Memory B cell (primary cell): ENCODE measurements at regions not wholly inside any gene's neighbourhood (a gene's known extent, or its start where the extent isn't known, plus 50 kb on each side); places are given as distances from the start of the nearest gene placed in this dataset.

ENCODE experiments used
- ATAC-seq: fragments of 150-1000 bp; cut with Tn5 transposase; 2 replicates; pipeline ENCODE4 v1.10.0; 2021; ENCODE audit warnings: low read depth, mild to moderate bottlenecking, moderate library complexity
- DNase-seq, 2 donors: peaks; one replicate each; pipeline ENCODE4 v3.0.0; 2022; ENCODE audit warnings: low spot score in 2 of 2
- H3K27ac Mint-ChIP-seq: one replicate; pipeline ENCODE4 v1.8.0; 2022; ENCODE audit warnings: mild to moderate bottlenecking, moderate library complexity, mixed read lengths
- H3K27me3 Mint-ChIP-seq: one replicate; pipeline ENCODE4 v1.8.0; 2022; ENCODE audit warnings: mixed read lengths
- H3K36me3 Mint-ChIP-seq: one replicate; pipeline ENCODE4 v1.8.0; 2022; ENCODE audit warnings: mild to moderate bottlenecking, mixed read lengths
- H3K4me1 Mint-ChIP-seq: one replicate; pipeline ENCODE4 v1.8.0; 2022; ENCODE audit warnings: mixed read lengths
- H3K4me3 Mint-ChIP-seq: one replicate; pipeline ENCODE4 v1.8.0; 2022; ENCODE audit warnings: mild to moderate bottlenecking, moderate library complexity, mixed read lengths
- H3K9me3 Mint-ChIP-seq: one replicate; pipeline ENCODE4 v1.8.0; 2022; ENCODE audit warnings: mixed read lengths

DNA sequence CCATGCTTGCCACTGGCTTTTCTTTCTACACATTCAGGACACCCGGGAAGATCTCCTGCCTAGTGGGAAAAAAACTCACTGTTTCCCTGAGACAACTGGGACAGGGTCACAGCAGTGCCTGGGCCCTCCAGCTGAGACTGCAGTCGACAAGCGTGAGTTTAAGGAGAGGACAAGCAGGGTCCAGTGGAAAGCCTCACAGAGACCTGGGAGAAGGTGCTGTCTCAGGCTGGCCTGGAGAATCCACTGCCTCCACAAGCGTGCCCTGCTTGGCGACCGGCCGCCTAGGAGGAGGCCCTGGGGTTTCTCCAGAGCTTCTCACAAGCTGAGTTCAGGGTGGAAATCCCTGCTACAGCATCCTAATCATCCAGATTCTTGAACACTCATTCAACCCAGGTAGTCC, 519.6 kb upstream of the RAB6C start:
- DNase-seq: no peak
- Mint-ChIP-seq H3K27me3 (no peaks in the 10 kb centered on the region), H3K9me3 (no peaks in the 10 kb centered on the region), H3K4me3 (no peak overlapping the region), H3K27ac (no peak overlapping the region), H3K4me1 (no peaks in the 10 kb centered on the region), H3K36me3 (no peaks in the 10 kb centered on the region)
- ATAC-seq: no peak

DNA sequence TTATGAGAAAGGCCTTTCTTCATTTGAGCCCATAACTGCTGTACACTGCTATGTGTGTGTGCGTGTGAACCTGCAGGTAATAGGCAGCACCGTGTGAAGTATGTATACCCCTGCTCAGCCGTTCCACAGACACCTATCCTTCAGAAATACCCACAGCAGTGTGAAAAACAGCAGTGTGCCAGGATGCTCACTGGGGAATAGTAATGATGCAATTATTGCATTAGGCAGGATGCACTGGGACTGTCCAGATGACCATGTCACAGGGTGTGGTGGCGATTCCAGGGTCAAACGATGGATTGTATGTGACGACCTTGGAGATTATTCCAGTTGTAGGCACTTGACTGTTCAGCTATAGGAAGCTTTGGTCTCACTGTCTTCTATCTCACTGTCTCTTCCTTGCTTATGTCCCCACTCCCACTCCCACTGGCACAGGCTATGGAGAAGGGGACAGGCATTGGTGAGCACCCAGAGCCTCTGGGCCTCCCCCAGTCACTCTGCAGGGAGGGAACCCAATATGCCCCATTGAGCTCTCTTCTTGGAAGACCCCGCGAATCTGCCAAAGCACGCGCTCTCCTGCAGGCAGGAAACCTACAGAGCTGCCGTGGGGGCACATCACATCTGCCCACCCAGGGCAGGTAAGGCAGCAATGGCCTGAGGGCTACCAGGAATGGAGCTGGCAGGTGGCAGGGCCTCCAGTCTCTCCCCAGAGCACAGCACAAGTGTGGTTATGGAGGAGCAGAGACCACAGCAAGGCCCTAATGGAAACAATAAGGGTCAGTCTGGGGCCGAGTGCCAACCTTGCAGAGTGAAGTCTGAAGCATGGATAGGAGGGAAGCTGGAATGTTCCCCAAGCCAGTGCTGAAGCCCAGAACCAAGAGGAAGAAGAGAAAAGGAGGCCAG, 518.9 kb upstream of the RAB6C start:
- ATAC-seq: no peak
- Mint-ChIP-seq H3K4me1 (no peaks in the 10 kb centered on the region), H3K9me3 (no peaks in the 10 kb centered on the region), H3K27ac (no peak overlapping the region), H3K27me3 (no peaks in the 10 kb centered on the region), H3K4me3 (no peak overlapping the region), H3K36me3 (no peaks in the 10 kb centered on the region)
- DNase-seq: no peak

- Mint-ChIP-seq H3K4me3 (no peak overlapping the region), H3K27me3 (no peaks in the 10 kb centered on the region), H3K9me3 (no peaks in the 10 kb centered on the region), H3K4me1 (no peaks in the 10 kb centered on the region), H3K27ac (no peak overlapping the region), H3K36me3 (no peaks in the 10 kb centered on the region)
- DNase-seq (no peak), ATAC-seq (no peak)
Observed at GRCh38 chr2:129462349-129462748, 517.1 kb upstream of the RAB6C start.

DNA sequence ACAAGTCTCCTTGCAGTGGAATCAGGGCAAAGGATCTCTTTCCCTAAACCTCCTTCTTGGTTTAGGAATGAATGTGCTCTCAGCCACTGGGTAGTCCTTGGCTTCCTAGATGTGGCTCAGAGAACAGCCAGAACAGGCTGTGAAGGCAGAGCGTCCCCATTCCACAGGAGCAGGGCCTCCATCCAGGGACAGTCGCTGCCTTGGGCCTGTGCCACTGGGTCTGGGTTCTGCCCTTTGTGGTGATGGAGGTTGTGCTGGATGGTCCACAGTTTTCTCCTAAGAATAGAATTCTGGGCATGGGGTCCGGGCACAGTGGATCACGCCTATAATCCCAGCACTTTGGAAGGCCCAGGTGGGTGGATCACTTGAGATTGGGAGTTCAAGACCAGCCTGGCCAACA, 516.5 kb upstream of the RAB6C start:
- no peak for ATAC-seq
- H3K27ac Mint-ChIP-seq: no peak overlapping the region
- H3K36me3 Mint-ChIP-seq: no peaks in the 10 kb centered on the region

DNA sequence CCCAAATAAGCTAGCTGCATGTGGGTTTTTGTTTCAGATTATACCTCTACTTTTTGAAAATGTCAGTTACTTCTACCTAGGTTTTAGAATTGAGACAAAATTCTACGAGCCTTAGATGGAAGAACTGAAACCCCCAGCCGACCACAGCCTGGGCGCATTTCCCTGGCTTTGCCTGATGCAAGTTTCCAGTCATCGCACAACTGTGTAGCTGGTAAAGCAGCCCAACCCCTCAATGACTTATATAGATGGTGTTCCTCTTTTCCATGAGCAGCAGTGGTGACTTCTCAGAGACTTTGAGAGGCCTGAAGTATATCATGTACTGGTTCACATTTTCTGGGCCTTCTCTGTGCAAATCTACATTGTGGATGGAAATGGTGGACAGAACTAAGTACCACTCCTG, 515.4 kb upstream of the RAB6C start:
- no peaks in the 10 kb centered on the region for H3K9me3 Mint-ChIP-seq
- no peak for DNase-seq
- ATAC-seq: no peak
- H3K27ac Mint-ChIP-seq: no peak overlapping the region
- H3K36me3 Mint-ChIP-seq: no peaks in the 10 kb centered on the region
- H3K27me3 Mint-ChIP-seq: no peaks in the 10 kb centered on the region
- no peak overlapping the region for H3K4me3 Mint-ChIP-seq
- no peaks in the 10 kb centered on the region for H3K4me1 Mint-ChIP-seq

More for the DNA sequence above, 516.5 kb upstream of the RAB6C start:
- Mint-ChIP-seq H3K27me3 (no peaks in the 10 kb centered on the region), H3K4me1 (no peaks in the 10 kb centered on the region), H3K4me3 (no peak overlapping the region), H3K9me3 (no peaks in the 10 kb centered on the region)
- no peak for DNase-seq

GRCh38 chr2:129464631-129465030, 514.8 kb upstream of the RAB6C start:
- no peaks in the 10 kb centered on the region for H3K4me1 Mint-ChIP-seq
- no peak for ATAC-seq
- no peak for DNase-seq
- H3K4me3 Mint-ChIP-seq: no peak overlapping the region
- no peaks in the 10 kb centered on the region for H3K27me3 Mint-ChIP-seq
- H3K27ac Mint-ChIP-seq: no peak overlapping the region
- H3K36me3 Mint-ChIP-seq: no peaks in the 10 kb centered on the region
- no peaks in the 10 kb centered on the region for H3K9me3 Mint-ChIP-seq

GRCh38 chr2:129465045-129465444, 514.4 kb upstream of the RAB6C start:
- ATAC-seq (no peak), DNase-seq (no peak)
- Mint-ChIP-seq H3K4me1 (no peaks in the 10 kb centered on the region), H3K9me3 (no peaks in the 10 kb centered on the region), H3K27ac (no peak overlapping the region), H3K4me3 (no peak overlapping the region), H3K36me3 (no peaks in the 10 kb centered on the region), H3K27me3 (no peaks in the 10 kb centered on the region)

DNA sequence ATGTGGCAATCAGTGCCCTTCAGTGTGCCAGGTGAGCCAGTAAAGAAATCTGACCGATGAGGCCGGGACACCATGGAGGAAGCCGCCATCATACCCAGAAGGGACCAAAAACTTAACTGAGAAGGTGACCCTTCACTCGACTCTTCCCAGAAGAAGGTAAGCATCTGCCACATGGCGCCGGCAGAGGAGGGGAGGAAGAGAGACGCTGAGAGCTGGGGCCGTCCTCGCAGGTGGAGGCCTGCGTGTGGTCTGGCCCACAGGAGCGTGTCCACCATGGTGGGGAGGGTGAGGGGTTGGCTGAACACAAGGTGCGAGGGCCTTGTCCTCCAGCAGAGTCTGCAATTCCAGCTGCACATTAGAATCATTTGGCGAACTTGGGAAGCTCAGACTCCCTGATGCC, 513.1 kb upstream of the RAB6C start:
- ATAC-seq: no peak
- DNase-seq: no peak
- Mint-ChIP-seq H3K27me3 (no peaks in the 10 kb centered on the region), H3K27ac (no peak overlapping the region), H3K4me3 (no peak overlapping the region), H3K36me3 (no peaks in the 10 kb centered on the region), H3K9me3 (no peaks in the 10 kb centered on the region), H3K4me1 (no peaks in the 10 kb centered on the region)

GRCh38 chr2:129467012-129467779, 512.3 kb upstream of the RAB6C start:
- H3K27me3 Mint-ChIP-seq: no peaks in the 10 kb centered on the region
- no peak overlapping the region for H3K27ac Mint-ChIP-seq
- no peaks in the 10 kb centered on the region for H3K4me1 Mint-ChIP-seq
- no peaks in the 10 kb centered on the region for H3K36me3 Mint-ChIP-seq
- no peak for DNase-seq
- no peak overlapping the region for H3K4me3 Mint-ChIP-seq
- ATAC-seq: no peak
- no peaks in the 10 kb centered on the region for H3K9me3 Mint-ChIP-seq

GRCh38 chr2:129467941-129468340, 511.5 kb upstream of the RAB6C start:
- H3K9me3 Mint-ChIP-seq: no peaks in the 10 kb centered on the region
- H3K27ac Mint-ChIP-seq: no peak overlapping the region

GRCh38 chr2:129468879-129469278, 510.6 kb upstream of the RAB6C start:
- no peaks in the 10 kb centered on the region for H3K36me3 Mint-ChIP-seq
- no peak overlapping the region for H3K27ac Mint-ChIP-seq
- DNase-seq (no peak), ATAC-seq (no peak)
- no peaks in the 10 kb centered on the region for H3K9me3 Mint-ChIP-seq
- H3K27me3 Mint-ChIP-seq: no peaks in the 10 kb centered on the region
- no peaks in the 10 kb centered on the region for H3K4me1 Mint-ChIP-seq
- H3K4me3 Mint-ChIP-seq: no peak overlapping the region

More at GRCh38 chr2:129467941-129468340, 511.5 kb upstream of the RAB6C start:
- DNase-seq (no peak), ATAC-seq (no peak)
- H3K4me1 Mint-ChIP-seq: no peaks in the 10 kb centered on the region
- no peak overlapping the region for H3K4me3 Mint-ChIP-seq
- no peaks in the 10 kb centered on the region for H3K27me3 Mint-ChIP-seq
- no peaks in the 10 kb centered on the region for H3K36me3 Mint-ChIP-seq

DNA sequence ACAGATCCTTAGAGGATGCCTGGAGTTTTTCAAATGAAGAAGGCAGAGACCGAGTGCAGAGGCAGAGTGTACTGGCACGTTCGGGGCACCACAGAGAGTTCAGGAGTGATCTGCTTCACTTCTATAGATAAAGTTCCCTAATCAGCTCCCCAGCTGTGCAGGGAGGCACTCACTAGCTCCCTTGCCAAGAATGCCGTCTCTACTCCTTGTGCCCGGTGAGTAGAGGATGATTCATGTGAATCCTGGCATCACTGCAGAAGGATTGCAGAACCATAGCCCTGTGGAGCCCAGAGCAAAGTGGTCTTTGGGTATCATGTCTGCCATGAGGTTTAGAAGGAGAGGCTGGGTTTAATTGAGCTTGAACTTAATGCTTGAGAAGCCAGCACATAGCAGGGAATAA, 510.1 kb upstream of the RAB6C start:
- no peak for DNase-seq
- no peaks in the 10 kb centered on the region for H3K4me1 Mint-ChIP-seq
- H3K4me3 Mint-ChIP-seq: no peak overlapping the region

GRCh38 chr2:129469871-129470270, 509.6 kb upstream of the RAB6C start:
- ATAC-seq (no peak), DNase-seq (no peak)
- Mint-ChIP-seq H3K4me3 (no peak overlapping the region), H3K27me3 (no peaks in the 10 kb centered on the region), H3K4me1 (no peaks in the 10 kb centered on the region), H3K27ac (no peak overlapping the region), H3K36me3 (no peaks in the 10 kb centered on the region), H3K9me3 (no peaks in the 10 kb centered on the region)

More for the DNA sequence above, 510.1 kb upstream of the RAB6C start:
- Mint-ChIP-seq H3K27me3 (no peaks in the 10 kb centered on the region), H3K9me3 (no peaks in the 10 kb centered on the region), H3K27ac (no peak overlapping the region), H3K36me3 (no peaks in the 10 kb centered on the region)
- ATAC-seq: no peak

DNA sequence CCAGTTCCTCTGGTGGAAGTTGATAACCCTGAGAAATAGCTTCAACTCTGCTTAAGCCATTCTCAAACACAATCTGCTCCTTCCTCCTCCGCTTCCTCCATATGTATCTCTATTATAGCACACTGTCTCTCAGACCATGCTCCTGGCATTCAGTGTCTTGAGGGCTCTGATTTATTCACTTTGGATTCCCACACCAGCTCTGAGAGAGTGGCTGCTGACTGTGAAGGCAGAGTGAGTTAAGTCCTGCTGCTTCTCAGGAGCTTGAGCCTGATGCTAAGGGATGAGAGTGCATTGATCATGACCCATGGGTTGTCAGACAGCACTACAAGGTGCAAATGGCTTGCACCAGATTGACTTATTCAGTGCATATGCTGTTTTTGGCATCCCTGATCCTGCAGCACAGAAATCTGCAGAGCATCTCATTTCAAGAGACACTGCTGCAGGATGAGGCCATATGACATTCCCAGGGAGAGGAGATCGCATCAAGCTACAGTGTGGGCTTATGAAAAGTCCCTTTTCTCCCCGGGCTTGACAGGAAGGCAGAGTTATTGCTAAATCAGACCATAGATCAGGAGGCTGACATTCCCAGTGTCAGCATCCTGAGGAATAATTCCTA, 500.5 kb upstream of the RAB6C start:
- H3K4me3 Mint-ChIP-seq: no peak overlapping the region
- peaks cover 16% of the 10 kb centered on the region for H3K4me1 Mint-ChIP-seq
- no peaks in the 10 kb centered on the region for H3K27me3 Mint-ChIP-seq
- H3K27ac Mint-ChIP-seq: no peak overlapping the region
- ATAC-seq: no peak
- H3K36me3 Mint-ChIP-seq: peaks cover 3% of the 10 kb centered on the region
- H3K9me3 Mint-ChIP-seq: peaks cover 3% of the 10 kb centered on the region
- DNase-seq: no peak
